GM19324 (cell line): ENCODE measurements at regions not wholly inside any gene's neighbourhood (a gene's known extent, or its start where the extent isn't known, plus 50 kb on each side); places are given as distances from the start of the nearest gene placed in this dataset.

Experiments
- ATAC-seq: cut with Tn5 transposase; IDR thresholded peaks from one replicate; pipeline ENCODE4 v1.9.1; 2021; ENCODE audit warnings: mild to moderate bottlenecking, moderate library complexity; ENCODE audit not compliant: unreplicated experiment, low FRiP score

- no peak for ATAC-seq
These were observed 87.2 kb upstream of the DUSP5 start for GRCh38 chr10:110410329-110411046.

GRCh38 chr10:110411047-110411410, 86.7 kb upstream of the DUSP5 start:
- ATAC-seq = no peak

- no peak for ATAC-seq
These were observed 84.5 kb upstream of the DUSP5 start for GRCh38 chr10:110413049-110413783.

- no peak for ATAC-seq
These were observed 83.7 kb upstream of the DUSP5 start for GRCh38 chr10:110413903-110414547.

GRCh38 chr10:110414548-110415309, 83.0 kb upstream of the DUSP5 start:
- ATAC-seq = peak; percentile 90

GRCh38 chr10:110415809-110416208, 81.9 kb upstream of the DUSP5 start:
- ATAC-seq = no peak

- no peak for ATAC-seq
These were observed 80.7 kb upstream of the DUSP5 start for GRCh38 chr10:110416776-110417711.

- no peak for ATAC-seq
These were observed 79.5 kb upstream of the DUSP5 start for GRCh38 chr10:110418218-110418617.

GRCh38 chr10:110419265-110419664, 78.4 kb upstream of the DUSP5 start:
- no peak for ATAC-seq

- no peak for ATAC-seq
These were observed 77.1 kb upstream of the DUSP5 start for GRCh38 chr10:110420401-110421193.

- ATAC-seq = no peak
These were observed 76.1 kb upstream of the DUSP5 start for GRCh38 chr10:110421512-110422138.

GRCh38 chr10:110422548-110422947, 75.2 kb upstream of the DUSP5 start:
- no peak for ATAC-seq

GRCh38 chr10:110423650-110424049, 74.1 kb upstream of the DUSP5 start:
- no peak for ATAC-seq

- no peak for ATAC-seq
These were observed 71.9 kb upstream of the DUSP5 start for GRCh38 chr10:110425684-110426293.

- no peak for ATAC-seq
These were observed 71.2 kb upstream of the DUSP5 start for GRCh38 chr10:110426294-110427181.

- ATAC-seq = no peak
These were observed 68.4 kb upstream of the DUSP5 start for GRCh38 chr10:110429301-110429700.
